ENCODE measurements at regions not wholly inside any gene's neighbourhood (a gene's known extent, or its start where the extent isn't known, plus 50 kb on each side); places are given as distances from the start of the nearest gene placed in this dataset.

GRCh38 chr2:53448086-53448485 lies 319.5 kb upstream of the CHAC2 start:
- no peak for DNase-seq (ENCODE audit: low spot score)

- DNase-seq (ENCODE audit: low spot score): peak; percentile 49
Measured at GRCh38 chr2:53445383-53446070, 322.1 kb upstream of the CHAC2 start.

- no peak for DNase-seq (ENCODE audit: low spot score)
Measured at GRCh38 chr2:53442783-53443182, 324.8 kb upstream of the CHAC2 start.

- no peak for DNase-seq (ENCODE audit: low spot score)
Measured at GRCh38 chr2:53442093-53442492, 325.5 kb upstream of the CHAC2 start.

- DNase-seq (ENCODE audit: low spot score): no peak
Measured at GRCh38 chr2:53438692-53439091, 328.9 kb upstream of the CHAC2 start.

- DNase-seq (ENCODE audit: low spot score): no peak
Measured at GRCh38 chr2:53438100-53438499, 329.5 kb upstream of the CHAC2 start.

- DNase-seq (ENCODE audit: low spot score): peak; percentile 31
Measured at GRCh38 chr2:53437371-53437770, 330.2 kb upstream of the CHAC2 start.

GRCh38 chr2:53436882-53437281 lies 330.7 kb upstream of the CHAC2 start:
- DNase-seq (ENCODE audit: low spot score): no peak

GRCh38 chr2:53435610-53436009 lies 332.0 kb upstream of the CHAC2 start:
- no peak for DNase-seq (ENCODE audit: low spot score)

GRCh38 chr2:53434466-53434865 lies 333.1 kb upstream of the CHAC2 start:
- no peak for DNase-seq (ENCODE audit: low spot score)

GRCh38 chr2:53432936-53433335 lies 334.7 kb upstream of the CHAC2 start:
- DNase-seq (ENCODE audit: low spot score): no peak

- no peak for DNase-seq (ENCODE audit: low spot score)
Measured at GRCh38 chr2:53429901-53430300, 337.7 kb upstream of the CHAC2 start.

GRCh38 chr2:53424902-53425301 lies 342.7 kb upstream of the CHAC2 start:
- DNase-seq (ENCODE audit: low spot score): no peak

GRCh38 chr2:53423465-53423864 lies 344.1 kb upstream of the CHAC2 start:
- no peak for DNase-seq (ENCODE audit: low spot score)

GRCh38 chr2:53422979-53423378 lies 344.6 kb upstream of the CHAC2 start:
- DNase-seq (ENCODE audit: low spot score): peak; percentile 23

GRCh38 chr2:53417385-53417784 lies 350.2 kb upstream of the CHAC2 start:
- DNase-seq (ENCODE audit: low spot score): no peak

GRCh38 chr2:53407363-53408080 lies 360.1 kb upstream of the CHAC2 start:
- DNase-seq (ENCODE audit: low spot score): no peak

GRCh38 chr2:53403792-53404413 lies 363.7 kb upstream of the CHAC2 start:
- peak; percentile 93 for DNase-seq (ENCODE audit: low spot score)

- no peak for DNase-seq (ENCODE audit: low spot score)
Measured at GRCh38 chr2:53397085-53397484, 370.5 kb upstream of the CHAC2 start.

GRCh38 chr2:53381271-53381670 lies 386.3 kb upstream of the CHAC2 start:
- no peak for DNase-seq (ENCODE audit: low spot score)

- DNase-seq (ENCODE audit: low spot score): no peak
Measured at GRCh38 chr2:53379547-53379946, 388.1 kb upstream of the CHAC2 start.

- DNase-seq (ENCODE audit: low spot score): no peak
Measured at GRCh38 chr2:53378791-53379190, 388.8 kb upstream of the CHAC2 start.

GRCh38 chr2:53373126-53373525 lies 394.5 kb upstream of the CHAC2 start:
- no peak for DNase-seq (ENCODE audit: low spot score)
